Adrenal gland (tissue), 9 donors: ENCODE measurements at regions not wholly inside any gene's neighbourhood (a gene's known extent, or its start where the extent isn't known, plus 50 kb on each side); places are given as distances from the start of the nearest gene placed in this dataset.
A peak's percentile ranks its signal among the peaks of the same experiment; 100 is the strongest.

Experiments
- DNase-seq, 7 donors: peaks; one replicate each; pipeline ENCODE4 v3.0.0-alpha.2; 2019 to 2020
- H3K27ac ChIP-seq, 5 donors: fragments of 200-600 bp; sonication (generic) in 4 of 5; 1 replicate in 3 of 5; 2 replicates in 2 of 5; pipeline versions ENCODE4 v1.5.1 to v1.8.0; 2016 to 2020; ENCODE audit warnings: mild to moderate bottlenecking in 1 of 5
- H3K27me3 ChIP-seq: fragments of 200-600 bp; 2 replicates; pipeline ENCODE4 v1.8.0; 2021
- H3K36me3 ChIP-seq, 2 donors: fragments of 200-600 bp; replicated peaks in 1 of 2; 1 replicate in 1 of 2; 2 replicates in 1 of 2; pipeline versions ENCODE4 v1.5.1 to v1.8.0; 2018 to 2022
- H3K4me1 ChIP-seq, 2 donors: fragments of 200-600 bp; replicated peaks in 1 of 2; 1 replicate in 1 of 2; 2 replicates in 1 of 2; pipeline versions ENCODE4 v1.5.1 to v1.8.0; 2018 to 2021
- H3K4me3 ChIP-seq, 4 donors: fragments of 200-600 bp; sonication (generic) in 3 of 4; one replicate each; pipeline ENCODE4 v1.5.1; 2016 to 2018
- H3K9me3 ChIP-seq, 3 donors: fragments of 200-600 bp; sonication (generic) in 1 of 3; replicated peaks in 1 of 3; 1 replicate in 2 of 3; 2 replicates in 1 of 3; pipeline versions ENCODE4 v1.5.1 to v1.8.0; 2016 to 2021
- POLR2A ChIP-seq, 2 donors: fragments of 450-650 bp; IDR thresholded peaks; one replicate each; pipeline ENCODE4 v1.6.1; 2017; ENCODE audit warnings: antibody characterized with exemption in 2 of 2, mild to moderate bottlenecking in 2 of 2, moderate library complexity in 1 of 2
- WGBS, 4 donors: extraction: QIAGEN DNeasy Blood & Tissue Kit in 2 of 4; methylation state at CpG; one replicate each; pipeline versions ENCODE4 v1.1.5 to v1.1.7; 2013 to 2017; 5-methylcytosine and 5-hydroxymethylcytosine counted together
- intact Hi-C, 2 donors: fragments of 100-400 bp; cut with DNase I; formaldehyde crosslinking; loops; one replicate each; pipeline versions ENCODE4 v1.14.1 to v1.15.0; 2022 to 2023
- TF ChIP-seq, protein P1 (sequence below), 6 experiments: fragments of 450-650 bp in 4 of 6; fragments of 200-600 bp in 2 of 6; sonication (generic) in 1 of 6; IDR thresholded peaks; 1 replicate in 5 of 6; 2 replicates in 1 of 6; pipeline versions ENCODE4 v1.5.1 to v1.8.0; 2016 to 2021; ENCODE audit warnings: antibody characterized with exemption in 6 of 6, mild to moderate bottlenecking in 2 of 6, moderate library complexity in 1 of 6
- donor health status: healthy with polysubstance abuse.
- donor health status: Bipolar disorder and iron deficiency.
- donor health status: DM: yes; HTN: yes; CAD: no.
- donor health status: DM: no; HTN: no; CAD: no.
- donor health status: DM: no; HTN: no; CAD: no.

DNA sequence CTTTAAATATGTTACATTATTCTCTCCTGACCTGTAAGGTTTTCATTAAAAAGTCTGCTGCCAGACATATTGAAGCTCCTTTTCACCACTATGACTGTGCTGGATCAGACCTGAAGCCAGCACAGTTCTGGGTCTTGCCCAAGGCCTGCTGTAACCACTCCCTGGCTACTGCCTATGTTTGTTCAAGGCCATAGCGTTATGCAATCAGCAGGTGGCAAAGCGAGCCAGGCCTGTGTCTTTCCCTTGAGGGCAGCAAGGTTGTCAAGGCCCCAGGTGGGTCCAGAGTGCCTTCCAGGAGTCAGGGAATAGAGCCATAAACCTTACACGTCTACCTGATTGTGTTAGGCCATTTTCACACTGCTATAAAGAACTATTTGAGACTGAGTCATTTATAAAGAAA is 496.8 kb upstream of the PCDH9 start:
- no peak for TF ChIP-seq POLR2A (IDR thresholded peaks at IDR 0.05)
- TF ChIP-seq, protein P1, sequence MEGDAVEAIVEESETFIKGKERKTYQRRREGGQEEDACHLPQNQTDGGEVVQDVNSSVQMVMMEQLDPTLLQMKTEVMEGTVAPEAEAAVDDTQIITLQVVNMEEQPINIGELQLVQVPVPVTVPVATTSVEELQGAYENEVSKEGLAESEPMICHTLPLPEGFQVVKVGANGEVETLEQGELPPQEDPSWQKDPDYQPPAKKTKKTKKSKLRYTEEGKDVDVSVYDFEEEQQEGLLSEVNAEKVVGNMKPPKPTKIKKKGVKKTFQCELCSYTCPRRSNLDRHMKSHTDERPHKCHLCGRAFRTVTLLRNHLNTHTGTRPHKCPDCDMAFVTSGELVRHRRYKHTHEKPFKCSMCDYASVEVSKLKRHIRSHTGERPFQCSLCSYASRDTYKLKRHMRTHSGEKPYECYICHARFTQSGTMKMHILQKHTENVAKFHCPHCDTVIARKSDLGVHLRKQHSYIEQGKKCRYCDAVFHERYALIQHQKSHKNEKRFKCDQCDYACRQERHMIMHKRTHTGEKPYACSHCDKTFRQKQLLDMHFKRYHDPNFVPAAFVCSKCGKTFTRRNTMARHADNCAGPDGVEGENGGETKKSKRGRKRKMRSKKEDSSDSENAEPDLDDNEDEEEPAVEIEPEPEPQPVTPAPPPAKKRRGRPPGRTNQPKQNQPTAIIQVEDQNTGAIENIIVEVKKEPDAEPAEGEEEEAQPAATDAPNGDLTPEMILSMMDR (IDR thresholded peaks at IDR 0.05): no peak
- H3K27ac ChIP-seq: no peak overlapping the region
- DNase-seq: peak in 5 of 7 donors; percentile 7 to 29 (median 25)
- no peak overlapping the region for H3K4me3 ChIP-seq
- no peaks in the 10 kb centered on the region for H3K4me1 ChIP-seq
- H3K9me3 ChIP-seq: peaks cover 0 to 5% (median 4%) of the 10 kb centered on the region in 3 donors
- no peaks in the 10 kb centered on the region for H3K27me3 ChIP-seq
- 46 to 59% (median 52%) methylated on average over 3 of the region's 3 CpGs for WGBS, 4 donors
- no peaks in the 10 kb centered on the region for H3K36me3 ChIP-seq
- intact Hi-C loops: no loop called here

DNA sequence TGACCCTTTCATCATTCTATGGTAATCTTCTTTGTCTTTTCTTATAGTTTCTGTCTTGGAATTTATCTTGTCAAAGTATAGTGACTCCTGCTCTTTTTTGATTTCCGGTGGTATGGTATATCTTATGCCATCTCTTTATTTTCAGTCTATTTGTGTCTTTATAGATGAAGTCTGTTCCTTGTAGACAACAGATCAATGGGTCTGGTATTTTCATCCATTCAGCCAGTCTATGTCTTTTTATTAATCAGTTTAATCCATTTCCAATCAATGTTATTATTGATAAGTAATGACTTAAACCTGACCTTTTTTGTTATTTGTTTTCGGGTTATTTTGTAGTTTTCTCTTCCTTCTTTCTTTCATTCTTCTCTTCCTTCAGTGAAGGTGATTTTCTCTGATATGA is 495.9 kb upstream of the PCDH9 start:
- H3K36me3 ChIP-seq: no peaks in the 10 kb centered on the region
- TF ChIP-seq, protein P1 (IDR thresholded peaks at IDR 0.05): no peak
- no peak for TF ChIP-seq POLR2A (IDR thresholded peaks at IDR 0.05)
- intact Hi-C loops: no loop called here
- no peaks in the 10 kb centered on the region for H3K4me1 ChIP-seq
- no peak for DNase-seq
- H3K9me3 ChIP-seq: peaks cover 0 to 5% (median 4%) of the 10 kb centered on the region in 3 donors
- no peaks in the 10 kb centered on the region for H3K27me3 ChIP-seq
- no peak overlapping the region for H3K4me3 ChIP-seq
- no peak overlapping the region for H3K27ac ChIP-seq
- 75 to 92% (median 83%) methylated on average over 2 of the region's 2 CpGs for WGBS, 4 donors

DNA sequence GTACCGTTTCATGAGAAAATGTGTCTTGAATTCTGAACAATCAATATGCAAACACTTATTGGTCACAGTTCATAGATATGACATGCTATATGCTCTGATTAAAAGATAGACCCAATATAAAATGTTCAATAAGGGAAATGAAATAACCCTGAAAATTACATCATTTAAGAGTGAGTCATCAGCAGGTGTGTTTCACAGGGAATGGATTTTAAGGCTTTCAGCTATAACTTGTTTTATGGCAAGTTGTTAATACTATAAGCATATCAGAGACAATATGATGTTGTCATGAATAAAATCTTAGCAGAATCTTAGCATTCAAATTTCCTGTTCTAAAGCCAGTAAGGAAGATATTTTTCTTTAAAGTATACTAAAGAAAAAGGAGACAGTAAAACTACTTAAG is 483.4 kb upstream of the PCDH9 start:
- H3K4me1 ChIP-seq: no peaks in the 10 kb centered on the region
- intact Hi-C loops: no loop called here
- H3K36me3 ChIP-seq: no peaks in the 10 kb centered on the region
- H3K27ac ChIP-seq: no peak overlapping the region
- H3K9me3 ChIP-seq: no peaks in the 10 kb centered on the region
- DNase-seq: no peak
- WGBS, 4 donors: 83 to 88% (median 86%) methylated on average over 1 of the region's 1 CpG
- TF ChIP-seq, protein P1 (IDR thresholded peaks at IDR 0.05): no peak
- TF ChIP-seq POLR2A (IDR thresholded peaks at IDR 0.05): no peak
- no peaks in the 10 kb centered on the region for H3K27me3 ChIP-seq
- H3K4me3 ChIP-seq: no peak overlapping the region

DNA sequence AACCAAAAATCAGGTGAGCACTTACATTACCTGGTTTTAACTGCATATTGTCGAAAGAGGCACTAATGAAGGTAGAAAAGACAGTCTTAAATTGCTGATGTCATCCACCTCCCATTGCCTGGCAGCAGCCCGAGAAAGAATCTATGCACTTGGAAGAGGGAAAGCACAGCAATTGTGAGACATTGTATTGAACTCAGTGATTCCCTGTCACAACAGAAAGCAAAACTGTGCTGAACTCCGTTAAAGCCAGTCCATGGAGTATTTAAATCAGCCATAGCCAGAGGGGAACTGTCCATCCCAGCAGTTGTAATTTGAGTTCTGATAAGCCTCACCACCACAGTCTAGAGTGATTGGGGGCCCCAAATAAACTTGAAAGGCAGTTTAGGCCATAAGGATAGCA is 466.6 kb upstream of the PCDH9 start:
- Histone ChIP-seq H3K27ac (no peak overlapping the region), H3K4me1 (no peaks in the 10 kb centered on the region), H3K4me3 (no peak overlapping the region), H3K27me3 (no peaks in the 10 kb centered on the region), H3K9me3 (no peaks in the 10 kb centered on the region), H3K36me3 (no peaks in the 10 kb centered on the region)
- intact Hi-C loops: no loop called here
- 77 to 79% (median 78%) methylated on average over 3 of the region's 3 CpGs for WGBS, 4 donors
- TF ChIP-seq, protein P1 (IDR thresholded peaks at IDR 0.05): no peak
- no peak for TF ChIP-seq POLR2A (IDR thresholded peaks at IDR 0.05)
- no peak for DNase-seq
